ENCODE measurements at regions not wholly inside any gene's neighbourhood (a gene's known extent, or its start where the extent isn't known, plus 50 kb on each side); places are given as distances from the start of the nearest gene placed in this dataset.

- DNase-seq (ENCODE audit: low spot score), result peak; percentile 88
- intact Hi-C loops (cut with DNase I), result loop anchor here (5.0 to 10.0 kb wide), 2 partner anchors 456 to 609 kb away; no protein-coding TSS in a partner anchor
Observed at GRCh38 chr2:235135990-235136561, 184.3 kb downstream of the SH3BP4 start.

GRCh38 chr2:235138339-235138738, 186.5 kb downstream of the SH3BP4 start:
- intact Hi-C loops (cut with DNase I), result loop anchor here (5.0 to 10.0 kb wide), 2 partner anchors 454 to 606 kb away; no protein-coding TSS in a partner anchor
- no peak for DNase-seq (ENCODE audit: low spot score)

- no peak for DNase-seq (ENCODE audit: low spot score)
- intact Hi-C loops (cut with DNase I), result loop anchor here (5.0 to 10.0 kb wide), 2 partner anchors 452 to 605 kb away; no protein-coding TSS in a partner anchor
Observed at GRCh38 chr2:235139956-235140800, 188.4 kb downstream of the SH3BP4 start.

- intact Hi-C loops (cut with DNase I), result no loop called here
- DNase-seq (ENCODE audit: low spot score), result no peak
Observed at GRCh38 chr2:235140801-235141081, 188.9 kb downstream of the SH3BP4 start.

- DNase-seq (ENCODE audit: low spot score), result no peak
Observed at GRCh38 chr2:235141411-235142128, 189.8 kb downstream of the SH3BP4 start.

GRCh38 chr2:235142601-235143000, 190.8 kb downstream of the SH3BP4 start:
- no peak for DNase-seq (ENCODE audit: low spot score)
- intact Hi-C loops (cut with DNase I), result no loop called here

More at GRCh38 chr2:235141411-235142128, 189.8 kb downstream of the SH3BP4 start:
- intact Hi-C loops (cut with DNase I), result no loop called here

- intact Hi-C loops (cut with DNase I), result no loop called here
- DNase-seq (ENCODE audit: low spot score), result no peak
Observed at GRCh38 chr2:235143789-235144188, 192.0 kb downstream of the SH3BP4 start.

- DNase-seq (ENCODE audit: low spot score), result no peak
- intact Hi-C loops (cut with DNase I), result no loop called here
Observed at GRCh38 chr2:235144291-235144690, 192.5 kb downstream of the SH3BP4 start.

GRCh38 chr2:235146206-235146605, 194.4 kb downstream of the SH3BP4 start:
- no peak for DNase-seq (ENCODE audit: low spot score)
- intact Hi-C loops (cut with DNase I), result no loop called here

- intact Hi-C loops (cut with DNase I), result no loop called here
- DNase-seq (ENCODE audit: low spot score), result no peak
Observed at GRCh38 chr2:235146871-235147565, 195.2 kb downstream of the SH3BP4 start.

GRCh38 chr2:235148201-235149170, 196.7 kb downstream of the SH3BP4 start:
- no peak for DNase-seq (ENCODE audit: low spot score)
- intact Hi-C loops (cut with DNase I), result no loop called here

- DNase-seq (ENCODE audit: low spot score), result no peak
- intact Hi-C loops (cut with DNase I), result no loop called here
Observed at GRCh38 chr2:235149240-235149659, 197.4 kb downstream of the SH3BP4 start.

- no peak for DNase-seq (ENCODE audit: low spot score)
- intact Hi-C loops (cut with DNase I), result no loop called here
Observed at GRCh38 chr2:235149736-235150135, 197.9 kb downstream of the SH3BP4 start.

GRCh38 chr2:235151152-235151551, 199.3 kb downstream of the SH3BP4 start:
- DNase-seq (ENCODE audit: low spot score), result no peak
- intact Hi-C loops (cut with DNase I), result no loop called here

GRCh38 chr2:235155163-235155562, 203.3 kb downstream of the SH3BP4 start:
- intact Hi-C loops (cut with DNase I), result no loop called here
- DNase-seq (ENCODE audit: low spot score), result no peak

GRCh38 chr2:235156055-235156454, 204.2 kb downstream of the SH3BP4 start:
- intact Hi-C loops (cut with DNase I), result no loop called here
- DNase-seq (ENCODE audit: low spot score), result no peak

- intact Hi-C loops (cut with DNase I), result no loop called here
- DNase-seq (ENCODE audit: low spot score), result no peak
Observed at GRCh38 chr2:235157746-235158482, 206.1 kb downstream of the SH3BP4 start.

- intact Hi-C loops (cut with DNase I), result no loop called here
Observed at GRCh38 chr2:235160281-235160810, 208.5 kb downstream of the SH3BP4 start.

More at GRCh38 chr2:235160281-235160810, 208.5 kb downstream of the SH3BP4 start:
- no peak for DNase-seq (ENCODE audit: low spot score)

Data from posterior vena cava (tissue), 2 donors.